ENCODE measurements at regions not wholly inside any gene's neighbourhood (a gene's known extent, or its start where the extent isn't known, plus 50 kb on each side); places are given as distances from the start of the nearest gene placed in this dataset.

DNA sequence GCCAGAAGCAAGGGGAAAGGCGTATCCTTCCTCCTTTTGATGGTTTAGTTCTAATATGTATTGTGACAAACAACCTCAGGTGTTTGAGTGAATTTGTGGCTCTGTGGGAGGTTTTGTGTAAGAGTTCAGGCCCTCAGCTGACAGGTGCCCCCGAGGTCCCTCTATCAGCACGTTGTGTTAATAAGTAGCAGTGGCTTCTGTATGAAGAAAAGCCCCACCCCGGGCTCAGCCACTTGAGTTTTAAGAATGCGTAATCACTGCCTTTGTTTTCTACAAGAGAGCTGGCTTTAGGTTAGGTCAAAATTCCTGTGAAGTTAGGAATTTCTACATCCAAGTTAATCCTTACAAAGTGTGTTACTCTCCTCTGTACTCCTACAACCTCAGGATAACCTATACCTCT lies 92.4 kb upstream of the PGBD5 start:
- H3K4me2 ChIP-seq (replicated peaks; ENCODE audit: extremely low read depth, low read length, poor library complexity, severe bottlenecking), result no peak overlapping the region
- no peak overlapping the region for H3K4me3 ChIP-seq (replicated peaks in 1 of 3; ENCODE audit: low read depth in 2 of 3, low read length in 3 of 3)
- H3K4me1 ChIP-seq (ENCODE audit: control insufficient read depth in 1 of 2, insufficient read depth in 2 of 2, low read length in 2 of 2), result no peaks in the 10 kb centered on the region
- Mint-ChIP-seq H3K4me3 (no peak overlapping the region), H3K27me3 (ENCODE audit: low read depth in 3 of 3) (peaks cover 8 to 17% (median 11%) of the 10 kb centered on the region in 3 donors), H3K9me3 (peaks cover 0 to 20% (median 12%) of the 10 kb centered on the region in 7 donors), H3K36me3 (no peaks in the 10 kb centered on the region), H3K27ac (no peak overlapping the region), H3K4me1 (no peaks in the 10 kb centered on the region)
- intact Hi-C loops (cut with micrococcal nuclease), result no loop called here
- no peaks in the 10 kb centered on the region for H3K9me3 ChIP-seq (replicated peaks in 1 of 2; ENCODE audit: control insufficient read depth in 1 of 2, insufficient read depth in 1 of 2, low read length in 2 of 2)
- H3K27ac ChIP-seq (ENCODE audit: low read depth in 1 of 2, low read length in 2 of 2), result no peak overlapping the region
- H2AFZ ChIP-seq (ENCODE audit: insufficient read depth, low read depth, low read length, poor library complexity, severe bottlenecking), result no peak overlapping the region
- H4K20me1 ChIP-seq (ENCODE audit: insufficient read depth, low read length), result no peaks in the 10 kb centered on the region
- H3K79me2 ChIP-seq (ENCODE audit: insufficient read depth, low read length), result no peaks in the 10 kb centered on the region
- DNase-seq, result no peak
- WGBS (ENCODE audit: insufficient coverage), result no CpG with 5 or more reads among the region's 5 CpGs
- TF ChIP-seq, protein P1, sequence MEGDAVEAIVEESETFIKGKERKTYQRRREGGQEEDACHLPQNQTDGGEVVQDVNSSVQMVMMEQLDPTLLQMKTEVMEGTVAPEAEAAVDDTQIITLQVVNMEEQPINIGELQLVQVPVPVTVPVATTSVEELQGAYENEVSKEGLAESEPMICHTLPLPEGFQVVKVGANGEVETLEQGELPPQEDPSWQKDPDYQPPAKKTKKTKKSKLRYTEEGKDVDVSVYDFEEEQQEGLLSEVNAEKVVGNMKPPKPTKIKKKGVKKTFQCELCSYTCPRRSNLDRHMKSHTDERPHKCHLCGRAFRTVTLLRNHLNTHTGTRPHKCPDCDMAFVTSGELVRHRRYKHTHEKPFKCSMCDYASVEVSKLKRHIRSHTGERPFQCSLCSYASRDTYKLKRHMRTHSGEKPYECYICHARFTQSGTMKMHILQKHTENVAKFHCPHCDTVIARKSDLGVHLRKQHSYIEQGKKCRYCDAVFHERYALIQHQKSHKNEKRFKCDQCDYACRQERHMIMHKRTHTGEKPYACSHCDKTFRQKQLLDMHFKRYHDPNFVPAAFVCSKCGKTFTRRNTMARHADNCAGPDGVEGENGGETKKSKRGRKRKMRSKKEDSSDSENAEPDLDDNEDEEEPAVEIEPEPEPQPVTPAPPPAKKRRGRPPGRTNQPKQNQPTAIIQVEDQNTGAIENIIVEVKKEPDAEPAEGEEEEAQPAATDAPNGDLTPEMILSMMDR (IDR thresholded peaks at IDR 0.05), result no peak
- H3K9ac ChIP-seq (ENCODE audit: insufficient read depth, low read length, poor library complexity, severe bottlenecking), result no peak overlapping the region
- no peaks in the 10 kb centered on the region for H3K36me3 ChIP-seq (replicated peaks in 1 of 2; ENCODE audit: control insufficient read depth in 1 of 2, insufficient read depth in 2 of 2, low read length in 2 of 2)
- no peaks in the 10 kb centered on the region for H3K27me3 ChIP-seq (ENCODE audit: control insufficient read depth in 2 of 2, insufficient read depth in 2 of 2, low read length in 2 of 2)

DNA sequence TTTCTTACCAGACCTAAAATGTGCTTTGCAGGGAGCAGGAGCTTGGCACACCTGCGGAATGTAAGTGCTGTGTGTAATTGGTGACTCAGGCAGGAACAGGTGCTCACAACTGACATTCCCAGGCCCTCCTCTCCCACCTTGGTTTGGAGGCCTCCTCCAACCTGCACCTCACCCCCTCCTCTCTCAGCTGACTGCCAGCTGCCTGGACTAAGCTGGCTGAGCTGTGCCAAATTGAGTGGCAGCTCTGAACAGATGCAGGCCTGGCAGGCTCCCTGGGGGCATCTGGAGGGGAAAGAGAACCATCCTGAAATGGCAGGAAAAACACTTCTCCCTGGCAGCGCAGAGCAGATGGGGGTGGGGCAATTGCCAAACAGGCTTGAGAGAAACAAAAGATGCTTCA lies 91.7 kb upstream of the PGBD5 start:
- Histone ChIP-seq H3K27ac (ENCODE audit: low read depth in 1 of 2, low read length in 2 of 2) (no peak overlapping the region), H4K20me1 (ENCODE audit: insufficient read depth, low read length) (no peaks in the 10 kb centered on the region), H3K79me2 (ENCODE audit: insufficient read depth, low read length) (no peaks in the 10 kb centered on the region), H3K9ac (ENCODE audit: insufficient read depth, low read length, poor library complexity, severe bottlenecking) (no peak overlapping the region), H3K36me3 (replicated peaks in 1 of 2; ENCODE audit: control insufficient read depth in 1 of 2, insufficient read depth in 2 of 2, low read length in 2 of 2) (no peaks in the 10 kb centered on the region), H3K4me2 (replicated peaks; ENCODE audit: extremely low read depth, low read length, poor library complexity, severe bottlenecking) (no peak overlapping the region), H2AFZ (ENCODE audit: insufficient read depth, low read depth, low read length, poor library complexity, severe bottlenecking) (no peak overlapping the region), H3K9me3 (replicated peaks in 1 of 2; ENCODE audit: control insufficient read depth in 1 of 2, insufficient read depth in 1 of 2, low read length in 2 of 2) (no peaks in the 10 kb centered on the region), H3K4me3 (replicated peaks in 1 of 3; ENCODE audit: low read depth in 2 of 3, low read length in 3 of 3) (no peak overlapping the region), H3K27me3 (ENCODE audit: control insufficient read depth in 2 of 2, insufficient read depth in 2 of 2, low read length in 2 of 2) (no peaks in the 10 kb centered on the region), H3K4me1 (ENCODE audit: control insufficient read depth in 1 of 2, insufficient read depth in 2 of 2, low read length in 2 of 2) (no peaks in the 10 kb centered on the region)
- Mint-ChIP-seq H3K4me3 (no peak overlapping the region), H3K9me3 (peaks cover 0 to 22% (median 15%) of the 10 kb centered on the region in 7 donors), H3K27ac (peak overlapping the region in 1 of 7 donors; percentile 44), H3K27me3 (ENCODE audit: low read depth in 3 of 3) (peaks cover 4 to 18% (median 12%) of the 10 kb centered on the region in 3 donors), H3K36me3 (no peaks in the 10 kb centered on the region), H3K4me1 (no peaks in the 10 kb centered on the region)
- DNase-seq, result no peak
- intact Hi-C loops (cut with micrococcal nuclease), result no loop called here
- WGBS (ENCODE audit: insufficient coverage), result no CpG with 5 or more reads among the region's 2 CpGs
- TF ChIP-seq, protein P1 (IDR thresholded peaks at IDR 0.05), result no peak
